ENCODE measurements at regions not wholly inside any gene's neighbourhood (a gene's known extent, or its start where the extent isn't known, plus 50 kb on each side); places are given as distances from the start of the nearest gene placed in this dataset.

DNA sequence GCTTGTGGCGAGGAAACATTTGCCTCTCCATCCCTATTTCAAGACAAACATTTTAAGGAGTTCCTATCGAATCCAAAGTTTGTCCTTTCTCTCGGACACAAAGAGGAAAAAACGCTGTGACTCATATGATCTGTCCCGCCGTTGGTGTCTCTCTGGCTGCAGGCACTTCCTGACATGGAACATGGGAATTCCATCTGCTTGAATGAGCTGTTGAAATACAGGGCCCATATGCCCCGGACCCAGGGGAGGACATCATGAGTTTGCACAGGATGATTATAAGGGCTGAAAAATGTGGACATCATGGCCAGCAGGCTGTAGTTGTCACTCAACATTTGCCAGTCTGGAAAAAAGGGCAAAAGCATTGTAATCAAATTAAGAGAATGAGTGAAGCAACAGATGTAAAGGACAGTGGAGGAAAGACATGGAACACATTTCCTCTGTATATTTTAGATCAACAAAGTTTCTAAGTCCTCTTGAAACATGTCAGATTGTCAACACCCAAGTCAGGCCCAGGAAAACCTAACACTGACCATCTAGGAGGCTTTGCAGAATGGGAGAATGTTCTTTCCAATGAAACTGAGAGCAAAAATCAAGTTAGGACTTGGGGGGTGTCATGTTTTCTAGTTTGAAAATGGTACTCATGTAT lies 103.2 kb upstream of the SMIM21 start:
- TF ChIP-seq, protein P1, sequence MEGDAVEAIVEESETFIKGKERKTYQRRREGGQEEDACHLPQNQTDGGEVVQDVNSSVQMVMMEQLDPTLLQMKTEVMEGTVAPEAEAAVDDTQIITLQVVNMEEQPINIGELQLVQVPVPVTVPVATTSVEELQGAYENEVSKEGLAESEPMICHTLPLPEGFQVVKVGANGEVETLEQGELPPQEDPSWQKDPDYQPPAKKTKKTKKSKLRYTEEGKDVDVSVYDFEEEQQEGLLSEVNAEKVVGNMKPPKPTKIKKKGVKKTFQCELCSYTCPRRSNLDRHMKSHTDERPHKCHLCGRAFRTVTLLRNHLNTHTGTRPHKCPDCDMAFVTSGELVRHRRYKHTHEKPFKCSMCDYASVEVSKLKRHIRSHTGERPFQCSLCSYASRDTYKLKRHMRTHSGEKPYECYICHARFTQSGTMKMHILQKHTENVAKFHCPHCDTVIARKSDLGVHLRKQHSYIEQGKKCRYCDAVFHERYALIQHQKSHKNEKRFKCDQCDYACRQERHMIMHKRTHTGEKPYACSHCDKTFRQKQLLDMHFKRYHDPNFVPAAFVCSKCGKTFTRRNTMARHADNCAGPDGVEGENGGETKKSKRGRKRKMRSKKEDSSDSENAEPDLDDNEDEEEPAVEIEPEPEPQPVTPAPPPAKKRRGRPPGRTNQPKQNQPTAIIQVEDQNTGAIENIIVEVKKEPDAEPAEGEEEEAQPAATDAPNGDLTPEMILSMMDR (IDR thresholded peaks at IDR 0.05; ENCODE audit: insufficient read depth, low read length) = no peak
- TF ChIP-seq, protein P2, sequence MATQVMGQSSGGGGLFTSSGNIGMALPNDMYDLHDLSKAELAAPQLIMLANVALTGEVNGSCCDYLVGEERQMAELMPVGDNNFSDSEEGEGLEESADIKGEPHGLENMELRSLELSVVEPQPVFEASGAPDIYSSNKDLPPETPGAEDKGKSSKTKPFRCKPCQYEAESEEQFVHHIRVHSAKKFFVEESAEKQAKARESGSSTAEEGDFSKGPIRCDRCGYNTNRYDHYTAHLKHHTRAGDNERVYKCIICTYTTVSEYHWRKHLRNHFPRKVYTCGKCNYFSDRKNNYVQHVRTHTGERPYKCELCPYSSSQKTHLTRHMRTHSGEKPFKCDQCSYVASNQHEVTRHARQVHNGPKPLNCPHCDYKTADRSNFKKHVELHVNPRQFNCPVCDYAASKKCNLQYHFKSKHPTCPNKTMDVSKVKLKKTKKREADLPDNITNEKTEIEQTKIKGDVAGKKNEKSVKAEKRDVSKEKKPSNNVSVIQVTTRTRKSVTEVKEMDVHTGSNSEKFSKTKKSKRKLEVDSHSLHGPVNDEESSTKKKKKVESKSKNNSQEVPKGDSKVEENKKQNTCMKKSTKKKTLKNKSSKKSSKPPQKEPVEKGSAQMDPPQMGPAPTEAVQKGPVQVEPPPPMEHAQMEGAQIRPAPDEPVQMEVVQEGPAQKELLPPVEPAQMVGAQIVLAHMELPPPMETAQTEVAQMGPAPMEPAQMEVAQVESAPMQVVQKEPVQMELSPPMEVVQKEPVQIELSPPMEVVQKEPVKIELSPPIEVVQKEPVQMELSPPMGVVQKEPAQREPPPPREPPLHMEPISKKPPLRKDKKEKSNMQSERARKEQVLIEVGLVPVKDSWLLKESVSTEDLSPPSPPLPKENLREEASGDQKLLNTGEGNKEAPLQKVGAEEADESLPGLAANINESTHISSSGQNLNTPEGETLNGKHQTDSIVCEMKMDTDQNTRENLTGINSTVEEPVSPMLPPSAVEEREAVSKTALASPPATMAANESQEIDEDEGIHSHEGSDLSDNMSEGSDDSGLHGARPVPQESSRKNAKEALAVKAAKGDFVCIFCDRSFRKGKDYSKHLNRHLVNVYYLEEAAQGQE (IDR thresholded peaks at IDR 0.05; ENCODE audit: insufficient replicate concordance, low read depth) = no peak

Data from HL-60 (cell line).